ENCODE measurements at regions not wholly inside any gene's neighbourhood (a gene's known extent, or its start where the extent isn't known, plus 50 kb on each side); places are given as distances from the start of the nearest gene placed in this dataset.
A peak's percentile ranks its signal among the peaks of the same experiment; 100 is the strongest.

GRCh38 chr5:173670130-173670651, 53.7 kb upstream of the BOD1 start (continued):
- no peak for TF ChIP-seq THAP12 (CRISPR knock-in tag; IDR thresholded peaks at IDR 0.05)
- no peak for TF ChIP-seq RERE (CRISPR knock-in tag; IDR thresholded peaks at IDR 0.05; ENCODE audit: borderline replicate concordance)
- no peak for TF ChIP-seq ZNF146 (CRISPR knock-in tag; IDR thresholded peaks at IDR 0.05; ENCODE audit: unreplicated experiment)
- TF ChIP-seq ZFP1 (CRISPR knock-in tag; IDR thresholded peaks at IDR 0.05): no peak
- TF ChIP-seq MAZ (CRISPR knock-in tag; conservative IDR thresholded peaks at IDR 0.05 in 1 of 2, IDR thresholded peaks at IDR 0.05 in 1 of 2): peak in 1 of 2 experiments; percentile 19; a peak in 1 of 4 replicates
- peak; percentile 84 for TF ChIP-seq CEBPG (CRISPR knock-in tag; IDR thresholded peaks at IDR 0.05)
- TF ChIP-seq CEBPG (tag; conservative IDR thresholded peaks at IDR 0.05 in 1 of 2, IDR thresholded peaks at IDR 0.05 in 1 of 2): peak; percentile 84 to 96
- peak; percentile 57; the same call in 1 of the 2 replicates for TF ChIP-seq ARID1B (IDR thresholded peaks at IDR 0.05)
- no peak for TF ChIP-seq ARHGAP35 (IDR thresholded peaks at IDR 0.05; ENCODE audit: partially characterized antibody)
- no peak for TF ChIP-seq ZBTB40 (IDR thresholded peaks at IDR 0.05)
- no peak for TF ChIP-seq ZBTB40 (CRISPR knock-in tag; IDR thresholded peaks at IDR 0.05)

Data from K562 (cell line).